ENCODE measurements at regions not wholly inside any gene's neighbourhood (a gene's known extent, or its start where the extent isn't known, plus 50 kb on each side); places are given as distances from the start of the nearest gene placed in this dataset.

DNA sequence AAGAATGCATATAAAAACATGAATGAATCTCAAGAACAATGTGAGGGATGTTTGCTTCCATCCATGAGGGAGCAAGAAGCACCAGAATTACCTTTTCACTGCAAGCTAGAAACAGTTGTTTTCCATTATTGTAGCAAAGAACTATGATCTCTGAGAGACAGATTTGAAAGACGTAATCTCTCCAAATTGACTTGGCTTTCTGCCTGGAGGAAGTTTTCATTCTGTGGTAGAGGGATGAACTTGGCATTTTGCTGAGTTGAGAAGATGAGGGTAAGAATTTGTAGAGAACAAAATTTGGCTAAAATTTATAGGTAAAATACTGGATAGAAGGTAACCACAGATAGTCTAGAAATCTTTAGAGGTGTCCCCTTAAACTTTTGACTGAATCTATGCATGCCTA is 496.8 kb downstream of the TDRD3 start:
- no peak overlapping the region for H3K4me3 ChIP-seq
- WGBS, 3 donors, result 15 to 19% (median 17%) methylated on average over 1 of the region's 1 CpG
- no peaks in the 10 kb centered on the region for H3K36me3 ChIP-seq (ENCODE audit: insufficient read depth in 1 of 2, low read depth in 1 of 2)
- no peak for DNase-seq
- intact Hi-C loops (cut with DNase I), result no loop called here
- no peak for ATAC-seq
- no peaks in the 10 kb centered on the region for H3K27me3 ChIP-seq (ENCODE audit: insufficient read depth in 3 of 3, low read length in 2 of 3)
- H3K4me1 ChIP-seq, result no peaks in the 10 kb centered on the region
- no peak overlapping the region for H3K27ac ChIP-seq
- TF ChIP-seq, protein P1, sequence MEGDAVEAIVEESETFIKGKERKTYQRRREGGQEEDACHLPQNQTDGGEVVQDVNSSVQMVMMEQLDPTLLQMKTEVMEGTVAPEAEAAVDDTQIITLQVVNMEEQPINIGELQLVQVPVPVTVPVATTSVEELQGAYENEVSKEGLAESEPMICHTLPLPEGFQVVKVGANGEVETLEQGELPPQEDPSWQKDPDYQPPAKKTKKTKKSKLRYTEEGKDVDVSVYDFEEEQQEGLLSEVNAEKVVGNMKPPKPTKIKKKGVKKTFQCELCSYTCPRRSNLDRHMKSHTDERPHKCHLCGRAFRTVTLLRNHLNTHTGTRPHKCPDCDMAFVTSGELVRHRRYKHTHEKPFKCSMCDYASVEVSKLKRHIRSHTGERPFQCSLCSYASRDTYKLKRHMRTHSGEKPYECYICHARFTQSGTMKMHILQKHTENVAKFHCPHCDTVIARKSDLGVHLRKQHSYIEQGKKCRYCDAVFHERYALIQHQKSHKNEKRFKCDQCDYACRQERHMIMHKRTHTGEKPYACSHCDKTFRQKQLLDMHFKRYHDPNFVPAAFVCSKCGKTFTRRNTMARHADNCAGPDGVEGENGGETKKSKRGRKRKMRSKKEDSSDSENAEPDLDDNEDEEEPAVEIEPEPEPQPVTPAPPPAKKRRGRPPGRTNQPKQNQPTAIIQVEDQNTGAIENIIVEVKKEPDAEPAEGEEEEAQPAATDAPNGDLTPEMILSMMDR (IDR thresholded peaks at IDR 0.05), result no peak
- H3K9me3 ChIP-seq, result no peaks in the 10 kb centered on the region

- DNase-seq (no peak), ATAC-seq (no peak)
- H3K9me3 ChIP-seq, result no peaks in the 10 kb centered on the region
- no peaks in the 10 kb centered on the region for H3K36me3 ChIP-seq (ENCODE audit: insufficient read depth in 1 of 2, low read depth in 1 of 2)
- WGBS, 3 donors, result 64 to 87% (median 68%) methylated on average over 2 of the region's 2 CpGs
- no peak overlapping the region for H3K4me3 ChIP-seq
- intact Hi-C loops (cut with DNase I), result no loop called here
- H3K4me1 ChIP-seq, result no peaks in the 10 kb centered on the region
- no peaks in the 10 kb centered on the region for H3K27me3 ChIP-seq (ENCODE audit: insufficient read depth in 3 of 3, low read length in 2 of 3)
- TF ChIP-seq, protein P1 (IDR thresholded peaks at IDR 0.05), result no peak
- no peak overlapping the region for H3K27ac ChIP-seq
Observed at GRCh38 chr13:60887711-60888110, 490.7 kb downstream of the TDRD3 start.

GRCh38 chr13:60881507-60881906 is 484.5 kb downstream of the TDRD3 start:
- DNase-seq (no peak), ATAC-seq (no peak)
- no peak overlapping the region for H3K27ac ChIP-seq
- no peaks in the 10 kb centered on the region for H3K4me1 ChIP-seq
- TF ChIP-seq, protein P1 (IDR thresholded peaks at IDR 0.05), result no peak
- no peak overlapping the region for H3K4me3 ChIP-seq
- intact Hi-C loops (cut with DNase I), result no loop called here
- H3K27me3 ChIP-seq (ENCODE audit: insufficient read depth in 3 of 3, low read length in 2 of 3), result no peaks in the 10 kb centered on the region
- no peaks in the 10 kb centered on the region for H3K9me3 ChIP-seq
- WGBS, 3 donors, result 45 to 53% (median 48%) methylated on average over 1 of the region's 1 CpG
- no peaks in the 10 kb centered on the region for H3K36me3 ChIP-seq (ENCODE audit: insufficient read depth in 1 of 2, low read depth in 1 of 2)

GRCh38 chr13:60873116-60873515 is 476.1 kb downstream of the TDRD3 start:
- Histone ChIP-seq H3K36me3 (ENCODE audit: insufficient read depth in 1 of 2, low read depth in 1 of 2) (no peaks in the 10 kb centered on the region), H3K27ac (no peak overlapping the region), H3K4me3 (no peak overlapping the region), H3K9me3 (no peaks in the 10 kb centered on the region), H3K4me1 (no peaks in the 10 kb centered on the region), H3K27me3 (ENCODE audit: insufficient read depth in 3 of 3, low read length in 2 of 3) (no peaks in the 10 kb centered on the region)
- 52 to 75% (median 62%) methylated on average over 2 of the region's 2 CpGs for WGBS, 3 donors
- ATAC-seq (no peak), DNase-seq (no peak)
- TF ChIP-seq, protein P1 (IDR thresholded peaks at IDR 0.05), result no peak
- intact Hi-C loops (cut with DNase I), result no loop called here

DNA sequence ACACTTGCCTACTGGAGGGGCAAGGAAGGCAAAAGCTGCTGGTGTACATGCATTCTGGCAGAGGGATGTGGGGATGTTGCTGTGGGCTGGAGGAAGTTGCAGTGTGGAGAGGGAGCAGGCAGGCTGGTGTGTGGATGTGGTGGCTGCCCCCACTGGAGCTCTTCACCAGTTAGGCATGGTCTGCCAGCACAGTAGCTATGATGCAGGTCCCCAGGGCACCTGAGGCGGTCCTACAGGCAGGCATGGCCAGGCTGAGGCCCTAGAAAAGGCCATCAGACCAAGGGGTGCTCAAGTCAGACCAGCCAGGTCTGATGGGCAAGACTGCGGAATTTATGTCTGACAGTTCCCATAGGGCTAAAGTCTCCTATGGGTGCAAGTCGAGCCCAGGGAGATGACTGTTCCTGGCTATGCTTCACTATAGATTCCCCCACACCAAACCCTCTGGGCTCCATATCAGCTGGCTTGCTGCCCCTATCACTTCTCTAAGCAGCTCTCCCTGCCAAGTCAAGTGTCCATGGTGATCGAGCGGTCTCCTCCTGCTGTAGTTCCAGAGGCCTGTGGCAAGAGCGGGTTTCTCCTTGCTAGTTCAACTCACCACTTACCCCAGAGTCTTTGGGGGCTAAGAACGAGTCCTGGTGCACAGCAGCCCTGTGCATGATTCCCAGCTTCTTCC is 473.1 kb downstream of the TDRD3 start:
- ATAC-seq (no peak), DNase-seq (no peak)
- intact Hi-C loops (cut with DNase I), result no loop called here
- Histone ChIP-seq H3K36me3 (ENCODE audit: insufficient read depth in 1 of 2, low read depth in 1 of 2) (no peaks in the 10 kb centered on the region), H3K4me1 (no peaks in the 10 kb centered on the region), H3K27ac (no peak overlapping the region), H3K27me3 (ENCODE audit: insufficient read depth in 3 of 3, low read length in 2 of 3) (no peaks in the 10 kb centered on the region), H3K4me3 (no peak overlapping the region), H3K9me3 (no peaks in the 10 kb centered on the region)
- WGBS, 3 donors, result 72 to 78% (median 75%) methylated on average over 6 to 7 of the region's 7 CpGs
- TF ChIP-seq, protein P1 (IDR thresholded peaks at IDR 0.05), result no peak

Data from psoas muscle (tissue), 7 donors.